ENCODE measurements at regions not wholly inside any gene's neighbourhood (a gene's known extent, or its start where the extent isn't known, plus 50 kb on each side); places are given as distances from the start of the nearest gene placed in this dataset.

DNA sequence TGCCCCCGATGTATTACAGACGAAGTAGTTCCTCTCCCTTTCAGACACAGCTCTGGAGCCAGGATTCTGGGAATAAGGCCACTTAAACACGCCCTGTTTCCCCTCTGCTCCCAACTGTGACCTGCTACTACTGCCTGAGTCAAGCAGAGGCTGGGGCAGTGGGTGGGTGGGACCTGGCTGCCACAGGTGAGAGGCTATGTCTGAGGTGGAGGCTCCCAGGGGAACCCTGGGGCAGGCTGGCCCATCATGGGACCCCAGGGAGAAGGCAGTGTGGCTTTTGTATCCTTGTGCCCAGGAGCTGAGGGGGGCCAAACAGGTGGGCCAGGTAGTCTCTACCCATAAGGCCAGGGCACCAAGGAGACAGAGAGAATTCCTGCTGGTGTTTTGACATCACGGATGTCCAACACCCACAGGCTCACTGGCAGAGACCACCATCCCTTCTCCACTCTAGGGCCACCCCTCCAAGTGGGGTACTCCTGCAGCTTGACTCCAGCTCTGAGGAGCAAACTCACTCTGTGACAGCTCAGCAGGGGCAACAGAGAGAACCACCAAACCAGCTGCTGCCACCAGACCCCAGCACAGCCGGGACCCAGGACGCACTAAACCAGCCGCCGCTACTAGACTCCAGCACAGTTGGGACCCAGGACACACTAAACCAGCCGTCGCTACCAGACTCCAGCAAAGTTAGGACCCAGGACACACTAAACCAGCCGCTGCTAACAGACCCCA, 105.3 kb upstream of the SMURF2 start:
- FAIRE-seq (no peak), DNase-seq (ENCODE audit: low spot score) (no peak)
- 97% methylated on average over 10 of the region's 11 CpGs for WGBS (ENCODE audit: low lambda C conversion rate)

More for the DNA sequence above, 105.3 kb upstream of the SMURF2 start:
- H2AFZ ChIP-seq (ENCODE audit: low read length), result no peak overlapping the region
- H3K27ac ChIP-seq (ENCODE audit: extremely low read length, insufficient read depth, low read length), result no peak overlapping the region
- no peak overlapping the region for H3K9ac ChIP-seq (ENCODE audit: insufficient read depth, low read depth, low read length)
- peaks cover 10% of the 10 kb centered on the region for H3K79me2 ChIP-seq (ENCODE audit: insufficient read depth, low read length)
- no peaks in the 10 kb centered on the region; the same call in none of the 2 replicates for H4K20me1 ChIP-seq (ENCODE audit: insufficient read depth, low read length)
- H3K4me1 ChIP-seq (ENCODE audit: insufficient read depth, low read length), result peaks cover 32% of the 10 kb centered on the region
- H3K36me3 ChIP-seq (replicated peaks in 1 of 2; ENCODE audit: control insufficient read depth in 1 of 2, insufficient read depth in 2 of 2, low read length in 2 of 2), result peaks cover 0 to 12% of the 10 kb centered on the region in 2 experiments; a peak in 2 of 5 replicates
- H3K9me3 ChIP-seq (ENCODE audit: low read length), result no peaks in the 10 kb centered on the region
- ATAC-seq, result no peak
- CTCF ChIA-PET (ENCODE audit: low intra/inter-chr PET ratio, low total read pairs), result no interaction called here
- in situ Hi-C loops (cut with HindIII; ENCODE audit: extremely low pct_ligation_motif_present, low pct_unique_long_range_greater_than_20kb) (no loop called here), intact Hi-C loops (cut with micrococcal nuclease; ENCODE audit: unreplicated experiment) (no loop called here)
- BruUV-seq (replicated peaks), result no TSS peak
- no peak overlapping the region for H3K4me3 ChIP-seq (replicated peaks in 1 of 3; ENCODE audit: insufficient read depth in 1 of 3, low read depth in 2 of 3, low read length in 3 of 3)
- POLR2A ChIA-PET, result no interaction called here
- H3K4me2 ChIP-seq (ENCODE audit: low read depth, low read length), result no peak overlapping the region
- no peaks in the 10 kb centered on the region for H3K27me3 ChIP-seq (ENCODE audit: control insufficient read depth in 1 of 2, insufficient read depth in 2 of 2, low read length in 2 of 2)
- TF ChIP-seq ZFP36L1 (CRISPR knock-in tag; IDR thresholded peaks at IDR 0.05), result no peak
- TF ChIP-seq, protein P1, sequence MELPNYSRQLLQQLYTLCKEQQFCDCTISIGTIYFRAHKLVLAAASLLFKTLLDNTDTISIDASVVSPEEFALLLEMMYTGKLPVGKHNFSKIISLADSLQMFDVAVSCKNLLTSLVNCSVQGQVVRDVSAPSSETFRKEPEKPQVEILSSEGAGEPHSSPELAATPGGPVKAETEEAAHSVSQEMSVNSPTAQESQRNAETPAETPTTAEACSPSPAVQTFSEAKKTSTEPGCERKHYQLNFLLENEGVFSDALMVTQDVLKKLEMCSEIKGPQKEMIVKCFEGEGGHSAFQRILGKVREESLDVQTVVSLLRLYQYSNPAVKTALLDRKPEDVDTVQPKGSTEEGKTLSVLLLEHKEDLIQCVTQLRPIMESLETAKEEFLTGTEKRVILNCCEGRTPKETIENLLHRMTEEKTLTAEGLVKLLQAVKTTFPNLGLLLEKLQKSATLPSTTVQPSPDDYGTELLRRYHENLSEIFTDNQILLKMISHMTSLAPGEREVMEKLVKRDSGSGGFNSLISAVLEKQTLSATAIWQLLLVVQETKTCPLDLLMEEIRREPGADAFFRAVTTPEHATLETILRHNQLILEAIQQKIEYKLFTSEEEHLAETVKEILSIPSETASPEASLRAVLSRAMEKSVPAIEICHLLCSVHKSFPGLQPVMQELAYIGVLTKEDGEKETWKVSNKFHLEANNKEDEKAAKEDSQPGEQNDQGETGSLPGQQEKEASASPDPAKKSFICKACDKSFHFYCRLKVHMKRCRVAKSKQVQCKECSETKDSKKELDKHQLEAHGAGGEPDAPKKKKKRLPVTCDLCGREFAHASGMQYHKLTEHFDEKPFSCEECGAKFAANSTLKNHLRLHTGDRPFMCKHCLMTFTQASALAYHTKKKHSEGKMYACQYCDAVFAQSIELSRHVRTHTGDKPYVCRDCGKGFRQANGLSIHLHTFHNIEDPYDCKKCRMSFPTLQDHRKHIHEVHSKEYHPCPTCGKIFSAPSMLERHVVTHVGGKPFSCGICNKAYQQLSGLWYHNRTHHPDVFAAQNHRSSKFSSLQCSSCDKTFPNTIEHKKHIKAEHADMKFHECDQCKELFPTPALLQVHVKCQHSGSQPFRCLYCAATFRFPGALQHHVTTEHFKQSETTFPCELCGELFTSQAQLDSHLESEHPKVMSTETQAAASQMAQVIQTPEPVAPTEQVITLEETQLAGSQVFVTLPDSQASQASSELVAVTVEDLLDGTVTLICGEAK (IDR thresholded peaks at IDR 0.05), result no peak
- TF ChIP-seq, protein P1 (CRISPR knock-in tag; IDR thresholded peaks at IDR 0.05), result no peak
- TF ChIP-seq RARA (CRISPR knock-in tag; IDR thresholded peaks at IDR 0.05), result no peak
- TF ChIP-seq ZNF121 (CRISPR knock-in tag; IDR thresholded peaks at IDR 0.05), result no peak
- no peak for TF ChIP-seq NFE2L2 (IDR thresholded peaks at IDR 0.05; ENCODE audit: low read length)
- no peak for TF ChIP-seq BRD4 (CRISPR knock-in tag; IDR thresholded peaks at IDR 0.05)

All from HepG2 (cell line).